ENCODE measurements at regions not wholly inside any gene's neighbourhood (a gene's known extent, or its start where the extent isn't known, plus 50 kb on each side); places are given as distances from the start of the nearest gene placed in this dataset.

DNA sequence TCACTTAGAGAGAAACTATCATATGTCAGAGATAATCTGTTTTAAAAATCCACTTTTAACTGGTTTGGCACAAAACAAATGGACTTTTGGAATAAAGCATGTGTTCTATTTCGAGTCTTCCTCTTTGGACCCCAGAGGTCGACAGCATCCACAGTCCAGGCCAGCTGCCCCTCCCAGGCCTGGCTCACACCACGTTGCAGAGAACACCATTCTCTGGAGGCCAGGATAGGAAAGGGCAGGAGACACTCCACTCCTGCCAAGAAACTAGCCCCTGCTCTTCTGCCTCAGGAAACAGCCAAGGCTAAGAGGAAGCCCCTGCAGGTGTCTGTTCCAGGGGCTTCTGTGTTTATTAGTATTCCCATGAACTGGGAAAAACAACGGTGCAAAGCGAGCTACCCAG, 456.6 kb upstream of the ID2 start:
- H3K9me2 ChIP-seq (replicated peaks; ENCODE audit: insufficient read depth, low read length): no peaks in the 10 kb centered on the region
- H3F3A ChIP-seq (ENCODE audit: insufficient read depth, low read length): no peaks in the 10 kb centered on the region; the same call in 1 of the 2 replicates
- H2AFZ ChIP-seq (ENCODE audit: low read length): no peak overlapping the region
- 0 out of 2 replicates have a peak, but pooled peaks cover 5% of the 10 kb centered on the region for H3K4me1 ChIP-seq (ENCODE audit: low read length)
- H4K20me1 ChIP-seq (ENCODE audit: insufficient read depth, low read length): no peaks in the 10 kb centered on the region
- H3K9me3 ChIP-seq (replicated peaks; ENCODE audit: insufficient read depth, low read length): no peaks in the 10 kb centered on the region
- no peaks in the 10 kb centered on the region for H3K27me3 ChIP-seq (replicated peaks; ENCODE audit: insufficient read depth, low read length)
- H3K36me3 ChIP-seq (replicated peaks; ENCODE audit: insufficient read depth, low read length): no peaks in the 10 kb centered on the region
- no peak overlapping the region for H3K27ac ChIP-seq (ENCODE audit: low read length)
- no peak overlapping the region for H3K9ac ChIP-seq (ENCODE audit: low read length)
- H3K4me2 ChIP-seq (ENCODE audit: low read depth, low read length): no peak overlapping the region
- no peak for DNase-seq
- TF ChIP-seq, protein P1, sequence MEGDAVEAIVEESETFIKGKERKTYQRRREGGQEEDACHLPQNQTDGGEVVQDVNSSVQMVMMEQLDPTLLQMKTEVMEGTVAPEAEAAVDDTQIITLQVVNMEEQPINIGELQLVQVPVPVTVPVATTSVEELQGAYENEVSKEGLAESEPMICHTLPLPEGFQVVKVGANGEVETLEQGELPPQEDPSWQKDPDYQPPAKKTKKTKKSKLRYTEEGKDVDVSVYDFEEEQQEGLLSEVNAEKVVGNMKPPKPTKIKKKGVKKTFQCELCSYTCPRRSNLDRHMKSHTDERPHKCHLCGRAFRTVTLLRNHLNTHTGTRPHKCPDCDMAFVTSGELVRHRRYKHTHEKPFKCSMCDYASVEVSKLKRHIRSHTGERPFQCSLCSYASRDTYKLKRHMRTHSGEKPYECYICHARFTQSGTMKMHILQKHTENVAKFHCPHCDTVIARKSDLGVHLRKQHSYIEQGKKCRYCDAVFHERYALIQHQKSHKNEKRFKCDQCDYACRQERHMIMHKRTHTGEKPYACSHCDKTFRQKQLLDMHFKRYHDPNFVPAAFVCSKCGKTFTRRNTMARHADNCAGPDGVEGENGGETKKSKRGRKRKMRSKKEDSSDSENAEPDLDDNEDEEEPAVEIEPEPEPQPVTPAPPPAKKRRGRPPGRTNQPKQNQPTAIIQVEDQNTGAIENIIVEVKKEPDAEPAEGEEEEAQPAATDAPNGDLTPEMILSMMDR (IDR thresholded peaks at IDR 0.05; ENCODE audit: low read length): no peak
- no peak for TF ChIP-seq EZH2 (optimal IDR thresholded peaks at IDR 0.05; ENCODE audit: low read depth, low read length)
- no peak for TF ChIP-seq EZH2phosphoT487 (IDR thresholded peaks at IDR 0.05; ENCODE audit: low read length)
- H3K79me2 ChIP-seq (ENCODE audit: low read length): no peaks in the 10 kb centered on the region
- no peak overlapping the region for H3K4me3 ChIP-seq (ENCODE audit: low read length)

DNA sequence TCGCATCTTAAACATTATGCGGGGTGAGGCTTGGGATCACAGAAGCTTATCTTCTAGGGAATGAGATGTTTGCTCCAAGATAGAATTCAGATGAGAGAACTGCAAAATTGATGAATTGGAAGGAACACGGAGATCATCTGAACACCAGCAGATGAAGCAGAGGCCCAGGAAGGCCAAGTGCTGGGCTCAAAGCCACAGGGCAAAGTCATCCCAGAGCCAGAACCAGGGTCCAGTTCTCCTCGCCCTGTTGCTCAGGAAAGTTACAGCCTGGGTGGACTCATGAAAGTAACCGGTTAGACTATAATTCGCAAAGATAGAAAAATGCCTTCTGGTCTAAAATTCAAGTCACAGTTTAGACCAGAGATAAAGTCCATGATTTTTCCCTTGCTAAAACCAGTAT, 456.1 kb upstream of the ID2 start:
- no peaks in the 10 kb centered on the region for H4K20me1 ChIP-seq (ENCODE audit: insufficient read depth, low read length)
- no peaks in the 10 kb centered on the region; the same call in 1 of the 2 replicates for H3F3A ChIP-seq (ENCODE audit: insufficient read depth, low read length)
- H3K9me2 ChIP-seq (replicated peaks; ENCODE audit: insufficient read depth, low read length): no peaks in the 10 kb centered on the region
- TF ChIP-seq, protein P1 (IDR thresholded peaks at IDR 0.05; ENCODE audit: low read length): no peak
- no peak for TF ChIP-seq EZH2phosphoT487 (IDR thresholded peaks at IDR 0.05; ENCODE audit: low read length)
- no peak for TF ChIP-seq EZH2 (optimal IDR thresholded peaks at IDR 0.05; ENCODE audit: low read depth, low read length)
- H3K4me2 ChIP-seq (ENCODE audit: low read depth, low read length): no peak overlapping the region
- H3K4me1 ChIP-seq (ENCODE audit: low read length): 0 out of 2 replicates have a peak, but pooled peaks cover 5% of the 10 kb centered on the region
- no peaks in the 10 kb centered on the region for H3K27me3 ChIP-seq (replicated peaks; ENCODE audit: insufficient read depth, low read length)
- H3K9ac ChIP-seq (ENCODE audit: low read length): no peak overlapping the region
- H3K27ac ChIP-seq (ENCODE audit: low read length): no peak overlapping the region
- no peak overlapping the region for H2AFZ ChIP-seq (ENCODE audit: low read length)
- no peaks in the 10 kb centered on the region for H3K79me2 ChIP-seq (ENCODE audit: low read length)
- no peaks in the 10 kb centered on the region for H3K9me3 ChIP-seq (replicated peaks; ENCODE audit: insufficient read depth, low read length)
- no peak for DNase-seq
- no peaks in the 10 kb centered on the region for H3K36me3 ChIP-seq (replicated peaks; ENCODE audit: insufficient read depth, low read length)
- H3K4me3 ChIP-seq (ENCODE audit: low read length): no peak overlapping the region

DNA sequence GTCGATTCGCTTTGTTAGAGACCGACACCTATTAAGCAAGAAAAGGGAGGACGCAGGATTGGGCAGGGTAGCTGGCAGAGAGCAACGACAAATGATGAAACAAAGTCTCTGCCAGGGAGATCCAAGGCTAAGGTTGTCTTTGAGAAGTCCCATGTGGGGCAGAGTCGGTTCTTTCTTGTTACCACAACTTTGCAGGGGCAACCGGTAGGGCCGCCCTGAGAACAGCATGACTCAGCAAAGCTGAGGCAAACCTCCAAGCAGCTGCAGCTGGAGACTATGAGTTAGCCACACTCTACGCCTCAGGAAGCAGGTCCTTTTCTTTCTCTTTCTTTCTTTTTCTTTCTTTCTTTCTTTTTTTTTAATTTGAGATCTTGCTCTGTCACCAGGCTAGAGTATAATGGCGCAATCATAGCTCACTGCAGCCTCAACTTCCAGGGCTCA, 452.3 kb upstream of the ID2 start:
- H3K4me3 ChIP-seq (ENCODE audit: low read length): no peak overlapping the region
- DNase-seq: peak; percentile 83
- H3K4me2 ChIP-seq (ENCODE audit: low read depth, low read length): no peak overlapping the region

More for the DNA sequence above, 452.3 kb upstream of the ID2 start:
- H4K20me1 ChIP-seq (ENCODE audit: insufficient read depth, low read length): no peaks in the 10 kb centered on the region
- no peaks in the 10 kb centered on the region; the same call in 1 of the 2 replicates for H3F3A ChIP-seq (ENCODE audit: insufficient read depth, low read length)
- 0 out of 2 replicates have a peak, but pooled peaks cover 5% of the 10 kb centered on the region for H3K4me1 ChIP-seq (ENCODE audit: low read length)
- no peaks in the 10 kb centered on the region for H3K27me3 ChIP-seq (replicated peaks; ENCODE audit: insufficient read depth, low read length)
- H3K9me3 ChIP-seq (replicated peaks; ENCODE audit: insufficient read depth, low read length): no peaks in the 10 kb centered on the region
- H3K27ac ChIP-seq (ENCODE audit: low read length): no peak overlapping the region
- H2AFZ ChIP-seq (ENCODE audit: low read length): no peak overlapping the region
- H3K36me3 ChIP-seq (replicated peaks; ENCODE audit: insufficient read depth, low read length): no peaks in the 10 kb centered on the region
- no peaks in the 10 kb centered on the region for H3K79me2 ChIP-seq (ENCODE audit: low read length)
- H3K9ac ChIP-seq (ENCODE audit: low read length): no peak overlapping the region
- TF ChIP-seq EZH2 (optimal IDR thresholded peaks at IDR 0.05; ENCODE audit: low read depth, low read length): no peak
- no peak for TF ChIP-seq EZH2phosphoT487 (IDR thresholded peaks at IDR 0.05; ENCODE audit: low read length)
- TF ChIP-seq, protein P1 (IDR thresholded peaks at IDR 0.05; ENCODE audit: low read length): no peak
- H3K9me2 ChIP-seq (replicated peaks; ENCODE audit: insufficient read depth, low read length): no peaks in the 10 kb centered on the region
